Calu3 (cell line): ENCODE measurements at regions not wholly inside any gene's neighbourhood (a gene's known extent, or its start where the extent isn't known, plus 50 kb on each side); places are given as distances from the start of the nearest gene placed in this dataset.

Experiments used
- BruUV-seq: library from RNA; stranded (reverse); fragments of 400-500 nt; replicated peaks from 2 replicates; lab custom pipeline; 2021; lab: Mats Ljungman, UMichigan
- CTCF ChIA-PET: fragments of 300-600 bp; sonication (Branson Sonifier 250); formaldehyde crosslinking; loops from one replicate; lab custom pipeline; 2022; ENCODE audit warnings: antibody characterized with exemption; lab: Charles Lee
- DNase-seq: peaks from one replicate; pipeline ENCODE4 v3.0.0; 2022
- H3K27ac Mint-ChIP-seq: one replicate; pipeline ENCODE4 v1.8.0; 2022; ENCODE audit warnings: mixed read lengths; ENCODE audit not compliant: unreplicated experiment
- H3K27me3 Mint-ChIP-seq: one replicate; pipeline ENCODE4 v1.8.0; 2022; ENCODE audit warnings: mixed read lengths; ENCODE audit not compliant: unreplicated experiment
- H3K36me3 Mint-ChIP-seq: one replicate; pipeline ENCODE4 v1.8.0; 2022; ENCODE audit warnings: mild to moderate bottlenecking, moderate library complexity, mixed read lengths; ENCODE audit not compliant: insufficient read depth, unreplicated experiment
- H3K4me1 Mint-ChIP-seq: one replicate; pipeline ENCODE4 v1.8.0; 2022; ENCODE audit warnings: mild to moderate bottlenecking, low read depth, mixed read lengths; ENCODE audit not compliant: unreplicated experiment
- H3K4me3 Mint-ChIP-seq: one replicate; pipeline ENCODE4 v1.8.0; 2022; ENCODE audit warnings: mild to moderate bottlenecking, low read depth, moderate library complexity, mixed read lengths; ENCODE audit not compliant: unreplicated experiment
- H3K9me3 Mint-ChIP-seq: one replicate; pipeline ENCODE4 v1.8.0; 2022; ENCODE audit warnings: low read depth, mixed read lengths; ENCODE audit not compliant: unreplicated experiment
- intact Hi-C: fragments of 100-400 bp; cut with micrococcal nuclease; formaldehyde crosslinking; loops from one replicate; pipeline ENCODE4 v1.10.0; 2022; ENCODE audit not compliant: unreplicated experiment
- TF ChIP-seq, protein P1 (sequence below): fragments of 200-600 bp; IDR thresholded peaks from one replicate; pipeline ENCODE4 v1.8.0; 2022; ENCODE audit warnings: antibody characterized with exemption; ENCODE audit not compliant: unreplicated experiment

- H3K36me3 Mint-ChIP-seq: no peaks in the 10 kb centered on the region
- H3K27ac Mint-ChIP-seq: peak overlapping the region; percentile 56
- H3K4me3 Mint-ChIP-seq: no peak overlapping the region
- TF ChIP-seq, protein P1, sequence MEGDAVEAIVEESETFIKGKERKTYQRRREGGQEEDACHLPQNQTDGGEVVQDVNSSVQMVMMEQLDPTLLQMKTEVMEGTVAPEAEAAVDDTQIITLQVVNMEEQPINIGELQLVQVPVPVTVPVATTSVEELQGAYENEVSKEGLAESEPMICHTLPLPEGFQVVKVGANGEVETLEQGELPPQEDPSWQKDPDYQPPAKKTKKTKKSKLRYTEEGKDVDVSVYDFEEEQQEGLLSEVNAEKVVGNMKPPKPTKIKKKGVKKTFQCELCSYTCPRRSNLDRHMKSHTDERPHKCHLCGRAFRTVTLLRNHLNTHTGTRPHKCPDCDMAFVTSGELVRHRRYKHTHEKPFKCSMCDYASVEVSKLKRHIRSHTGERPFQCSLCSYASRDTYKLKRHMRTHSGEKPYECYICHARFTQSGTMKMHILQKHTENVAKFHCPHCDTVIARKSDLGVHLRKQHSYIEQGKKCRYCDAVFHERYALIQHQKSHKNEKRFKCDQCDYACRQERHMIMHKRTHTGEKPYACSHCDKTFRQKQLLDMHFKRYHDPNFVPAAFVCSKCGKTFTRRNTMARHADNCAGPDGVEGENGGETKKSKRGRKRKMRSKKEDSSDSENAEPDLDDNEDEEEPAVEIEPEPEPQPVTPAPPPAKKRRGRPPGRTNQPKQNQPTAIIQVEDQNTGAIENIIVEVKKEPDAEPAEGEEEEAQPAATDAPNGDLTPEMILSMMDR: no peak
- no peaks in the 10 kb centered on the region for H3K9me3 Mint-ChIP-seq
- intact Hi-C loops: no loop called here
- H3K4me1 Mint-ChIP-seq: no peaks in the 10 kb centered on the region
- CTCF ChIA-PET: interaction anchor here (0.7 kb wide), 1 partner anchor 14 kb away, joined by 4 read pairs; no protein-coding TSS in a partner anchor
- no peaks in the 10 kb centered on the region for H3K27me3 Mint-ChIP-seq
- BruUV-seq: no TSS peak
- DNase-seq: no peak
Measured at GRCh38 chr9:28678097-28678496, 1104.8 kb upstream of the C9orf72 start.

- Mint-ChIP-seq H3K27me3 (no peaks in the 10 kb centered on the region), H3K4me1 (no peaks in the 10 kb centered on the region), H3K36me3 (no peaks in the 10 kb centered on the region), H3K27ac (no peak overlapping the region), H3K9me3 (no peaks in the 10 kb centered on the region), H3K4me3 (no peak overlapping the region)
- DNase-seq: no peak
- intact Hi-C loops: no loop called here
- TF ChIP-seq, protein P1: no peak
- CTCF ChIA-PET: no interaction called here
- no TSS peak for BruUV-seq
Measured at GRCh38 chr9:28688172-28688571, 1114.9 kb upstream of the C9orf72 start.

DNA sequence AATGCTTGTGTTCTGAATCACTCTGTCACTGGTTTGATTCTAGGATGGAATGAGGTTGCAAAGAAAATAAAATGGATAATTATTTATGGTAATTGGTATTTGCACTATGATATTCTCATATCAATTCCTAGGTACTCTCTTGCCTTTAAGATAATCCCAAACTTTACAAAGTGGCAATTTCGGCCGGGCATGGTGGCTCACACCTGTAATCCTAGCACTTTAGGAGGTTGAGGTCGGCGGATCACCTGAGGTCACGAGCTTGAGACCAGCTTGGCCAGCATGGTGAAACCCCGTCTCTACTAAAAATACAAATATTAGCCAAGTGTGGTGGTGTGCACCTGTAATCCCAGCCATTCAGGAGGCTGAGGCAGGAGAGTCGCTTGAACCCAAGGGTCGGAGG, 1118.7 kb upstream of the C9orf72 start:
- H3K27me3 Mint-ChIP-seq: no peaks in the 10 kb centered on the region
- intact Hi-C loops: no loop called here
- H3K9me3 Mint-ChIP-seq: no peaks in the 10 kb centered on the region
- CTCF ChIA-PET: no interaction called here
- H3K36me3 Mint-ChIP-seq: no peaks in the 10 kb centered on the region
- TF ChIP-seq, protein P1: no peak
- no peak overlapping the region for H3K4me3 Mint-ChIP-seq
- H3K27ac Mint-ChIP-seq: no peak overlapping the region
- no TSS peak for BruUV-seq
- no peaks in the 10 kb centered on the region for H3K4me1 Mint-ChIP-seq
- DNase-seq: no peak

DNA sequence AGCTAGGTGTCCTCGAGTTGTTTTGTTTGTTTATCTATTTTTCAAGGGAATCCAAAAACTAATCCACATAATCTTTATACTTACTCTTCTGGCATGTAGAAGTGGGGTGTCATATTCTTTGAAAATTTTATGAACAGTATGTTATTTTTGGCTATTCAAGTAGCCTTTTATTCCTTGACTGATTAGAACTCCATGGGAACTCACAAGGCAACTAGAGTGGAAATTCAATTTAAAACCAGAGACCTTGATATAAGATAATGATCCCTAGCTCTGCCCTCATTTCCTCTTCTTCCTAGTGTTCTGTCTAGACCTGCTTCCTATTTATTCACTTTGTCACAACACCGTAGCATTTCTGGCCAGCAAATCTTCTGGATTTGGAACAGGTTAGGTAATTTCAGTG, 1123.7 kb upstream of the C9orf72 start:
- H3K36me3 Mint-ChIP-seq: no peaks in the 10 kb centered on the region
- no peak overlapping the region for H3K4me3 Mint-ChIP-seq
- intact Hi-C loops: no loop called here
- no peaks in the 10 kb centered on the region for H3K4me1 Mint-ChIP-seq
- CTCF ChIA-PET: no interaction called here
- TF ChIP-seq, protein P1: no peak
- no peaks in the 10 kb centered on the region for H3K27me3 Mint-ChIP-seq
- BruUV-seq: no TSS peak
- no peaks in the 10 kb centered on the region for H3K9me3 Mint-ChIP-seq
- H3K27ac Mint-ChIP-seq: no peak overlapping the region
- no peak for DNase-seq
